ENCODE measurements at regions not wholly inside any gene's neighbourhood (a gene's known extent, or its start where the extent isn't known, plus 50 kb on each side); places are given as distances from the start of the nearest gene placed in this dataset.
"Not testable (repeated sequence)": the region's sequence is repeated elsewhere in the genome, so short reads cannot be mapped to it uniquely, and the experiment has no call there.

GRCh38 chr18:78496079-78496478 is 483.5 kb upstream of the SALL3 start:
- TF ChIP-seq FOXA1 (IDR thresholded peaks at IDR 0.05) = no peak
- DNase-seq (ENCODE audit: extremely low spot score) = no peak
- POLR2A ChIA-PET = no interaction called here

GRCh38 chr18:78497641-78498040 is 482.0 kb upstream of the SALL3 start:
- CTCF ChIA-PET = no interaction called here
- POLR2A ChIA-PET = no interaction called here
- TF ChIP-seq ELF4 (IDR thresholded peaks at IDR 0.05) = no peak
- no peak for TF ChIP-seq FOXA1 (IDR thresholded peaks at IDR 0.05)
- TF ChIP-seq ARNT (IDR thresholded peaks at IDR 0.05) = no peak
- TF ChIP-seq LEF1 (IDR thresholded peaks at IDR 0.05; ENCODE audit: borderline replicate concordance) = no peak
- TF ChIP-seq NFRKB (IDR thresholded peaks at IDR 0.05) = no peak
- no peak for TF ChIP-seq SUZ12 (IDR thresholded peaks at IDR 0.05)
- no peak for TF ChIP-seq BHLHE40 (IDR thresholded peaks at IDR 0.05; ENCODE audit: borderline replicate concordance)
- no peak for TF ChIP-seq ZNF384 (IDR thresholded peaks at IDR 0.05)
- no peak for DNase-seq (ENCODE audit: extremely low spot score)

More at GRCh38 chr18:78496079-78496478, 483.5 kb upstream of the SALL3 start:
- CTCF ChIA-PET = no interaction called here

- ChIA-PET POLR2A (no interaction called here), CTCF (no interaction called here)
- no peak for DNase-seq (ENCODE audit: extremely low spot score)
- TF ChIP-seq SP1 (IDR thresholded peaks at IDR 0.05) (no peak), HDGF (IDR thresholded peaks at IDR 0.05; ENCODE audit: borderline replicate concordance) (no peak)
Measured at GRCh38 chr18:78499586-78499985, 480.0 kb upstream of the SALL3 start.

- TF ChIP-seq TARDBP (IDR thresholded peaks at IDR 0.05) (no peak), LEF1 (IDR thresholded peaks at IDR 0.05; ENCODE audit: borderline replicate concordance) (no peak), BHLHE40 (IDR thresholded peaks at IDR 0.05; ENCODE audit: borderline replicate concordance) (no peak), FOXK2 (IDR thresholded peaks at IDR 0.05) (no peak)
- CTCF ChIA-PET = no interaction called here
- no peak for DNase-seq (ENCODE audit: extremely low spot score)
- POLR2A ChIA-PET = no interaction called here
Measured at GRCh38 chr18:78501251-78501650, 478.4 kb upstream of the SALL3 start.

DNA sequence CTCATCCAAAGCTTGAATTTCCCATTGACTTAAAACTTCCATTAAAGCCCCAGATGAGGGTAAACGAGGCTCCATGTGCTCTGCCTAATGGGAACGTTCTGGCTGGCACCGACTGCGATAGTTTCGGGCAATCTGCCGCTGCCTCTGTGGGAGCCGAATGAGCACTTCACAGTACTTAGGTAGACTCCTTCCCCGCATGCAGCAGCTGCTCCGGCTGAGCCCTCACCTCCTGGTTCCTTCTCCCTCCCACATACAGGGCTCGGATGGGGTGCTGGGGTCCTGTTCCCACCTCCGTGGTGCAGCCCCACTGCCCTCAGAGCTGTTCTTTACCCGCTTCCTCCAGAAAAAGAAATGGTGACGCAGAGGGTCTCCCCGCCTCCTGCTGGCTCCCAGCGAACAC is 476.5 kb upstream of the SALL3 start:
- DNase-seq (ENCODE audit: extremely low spot score) = no peak
- POLR2A ChIA-PET = no interaction called here
- no peak for TF ChIP-seq TARDBP (IDR thresholded peaks at IDR 0.05)
- TF ChIP-seq ARNT (IDR thresholded peaks at IDR 0.05) = no peak
- TF ChIP-seq CTBP1 (IDR thresholded peaks at IDR 0.05; ENCODE audit: borderline replicate concordance) = no peak
- TF ChIP-seq FOXM1 (IDR thresholded peaks at IDR 0.05; ENCODE audit: borderline replicate concordance) = no peak
- no peak for TF ChIP-seq FOXK2 (IDR thresholded peaks at IDR 0.05)
- no peak for TF ChIP-seq FOXA1 (IDR thresholded peaks at IDR 0.05)
- TF ChIP-seq SP1 (IDR thresholded peaks at IDR 0.05) = no peak
- TF ChIP-seq LEF1 (IDR thresholded peaks at IDR 0.05; ENCODE audit: borderline replicate concordance) = no peak
- TF ChIP-seq L3MBTL2 (conservative IDR thresholded peaks at IDR 0.05) = no peak
- TF ChIP-seq PKNOX1 (IDR thresholded peaks at IDR 0.05) = no peak
- no peak for TF ChIP-seq ZNF384 (IDR thresholded peaks at IDR 0.05)
- no peak for TF ChIP-seq BHLHE40 (IDR thresholded peaks at IDR 0.05; ENCODE audit: borderline replicate concordance)
- no peak for TF ChIP-seq SUZ12 (IDR thresholded peaks at IDR 0.05)
- TF ChIP-seq NFRKB (IDR thresholded peaks at IDR 0.05) = no peak
- no peak for TF ChIP-seq HDGF (IDR thresholded peaks at IDR 0.05; ENCODE audit: borderline replicate concordance)
- CTCF ChIA-PET = no interaction called here

GRCh38 chr18:78505851-78506461 is 473.7 kb upstream of the SALL3 start:
- ChIA-PET CTCF (no interaction called here), POLR2A (no interaction called here)

DNA sequence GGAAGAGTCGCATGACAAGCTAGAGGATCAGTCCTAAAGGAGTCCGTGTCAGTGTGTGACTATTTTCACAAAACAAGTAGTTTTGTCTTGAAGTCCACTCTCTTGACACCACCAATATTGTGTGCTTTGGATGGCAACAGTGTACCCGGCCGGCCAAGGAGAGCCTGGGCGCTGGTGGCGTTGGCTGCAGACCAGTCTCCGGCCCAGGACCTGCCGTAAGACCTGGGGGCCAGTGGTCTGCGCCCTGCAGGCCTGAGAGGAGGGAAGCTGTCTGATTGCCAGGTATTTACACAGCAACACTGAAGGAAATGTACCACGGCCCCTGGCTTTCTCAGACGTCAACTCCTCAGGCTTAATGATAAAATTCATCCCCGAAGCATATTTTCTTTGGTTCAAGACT is 472.4 kb upstream of the SALL3 start:
- CTCF ChIA-PET = no interaction called here
- TF ChIP-seq ZNF384 (IDR thresholded peaks at IDR 0.05) = no peak
- TF ChIP-seq NFRKB (IDR thresholded peaks at IDR 0.05) = no peak
- no peak for TF ChIP-seq LEF1 (IDR thresholded peaks at IDR 0.05; ENCODE audit: borderline replicate concordance)
- TF ChIP-seq FOXA1 (IDR thresholded peaks at IDR 0.05) = no peak
- no peak for DNase-seq (ENCODE audit: extremely low spot score)
- POLR2A ChIA-PET = no interaction called here

More at GRCh38 chr18:78505851-78506461, 473.7 kb upstream of the SALL3 start:
- no peak for TF ChIP-seq HDGF (IDR thresholded peaks at IDR 0.05; ENCODE audit: borderline replicate concordance)
- no peak for TF ChIP-seq PKNOX1 (IDR thresholded peaks at IDR 0.05)
- TF ChIP-seq TARDBP (IDR thresholded peaks at IDR 0.05) = no peak
- no peak for TF ChIP-seq ELF4 (IDR thresholded peaks at IDR 0.05)
- TF ChIP-seq BHLHE40 (IDR thresholded peaks at IDR 0.05; ENCODE audit: borderline replicate concordance) = no peak
- TF ChIP-seq NFRKB (IDR thresholded peaks at IDR 0.05) = no peak
- no peak for DNase-seq (ENCODE audit: extremely low spot score)

DNA sequence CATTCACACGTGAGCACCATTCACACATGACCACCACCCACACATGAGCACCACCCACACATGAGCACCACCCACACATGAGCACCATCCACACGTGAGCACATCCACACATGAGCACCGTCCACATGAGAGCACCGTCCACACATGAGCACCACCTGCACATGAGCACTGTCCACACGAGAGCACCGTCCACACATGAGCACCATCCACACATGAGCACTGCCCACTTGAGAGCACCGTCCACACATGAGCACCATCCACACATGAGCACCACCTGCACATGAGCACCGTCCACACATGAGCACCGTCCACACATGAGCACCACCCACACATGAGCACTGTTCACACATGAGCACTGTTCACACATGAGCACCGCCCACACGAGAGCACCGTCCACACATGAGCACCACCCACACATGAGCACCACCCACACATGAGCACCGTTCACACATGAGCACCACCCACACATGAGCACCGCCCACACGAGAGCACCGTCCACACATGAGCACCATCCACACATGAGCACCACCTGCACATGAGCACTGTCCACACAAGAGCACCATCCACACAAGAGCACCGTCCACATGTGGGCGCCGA is 471.3 kb upstream of the SALL3 start:
- DNase-seq (ENCODE audit: extremely low spot score); CTCF ChIA-PET; POLR2A ChIA-PET: not testable (repeated sequence)
